Liver (tissue), 3 donors: ENCODE measurements at regions not wholly inside any gene's neighbourhood (a gene's known extent, or its start where the extent isn't known, plus 50 kb on each side); places are given as distances from the start of the nearest gene placed in this dataset.

Experiments used
- GABPA ChIP-seq, 2 donors: IDR thresholded peaks in 1 of 2; conservative IDR thresholded peaks in 1 of 2; 2 replicates each; pipeline ENCODE4 v1.6.1; 2016; ENCODE audit warnings: antibody characterized with exemption in 2 of 2, mild to moderate bottlenecking in 1 of 2, moderate library complexity in 1 of 2
- JUND ChIP-seq, 2 donors: IDR thresholded peaks; 2 replicates each; pipeline ENCODE4 v1.6.1; 2016; ENCODE audit warnings: antibody characterized with exemption in 2 of 2
- SP1 ChIP-seq: IDR thresholded peaks from 2 replicates; pipeline ENCODE4 v1.6.1; 2018; ENCODE audit warnings: antibody characterized with exemption, mild to moderate bottlenecking
- YY1 ChIP-seq: IDR thresholded peaks from 2 replicates; pipeline ENCODE4 v1.6.1; 2016; ENCODE audit warnings: antibody characterized with exemption, mild to moderate bottlenecking
- TF ChIP-seq, protein P1 (sequence below): IDR thresholded peaks from 2 replicates; pipeline ENCODE4 v1.6.1; 2016; ENCODE audit warnings: antibody characterized with exemption
- TF ChIP-seq, protein P2 (sequence below): fragments of 150-350 bp; IDR thresholded peaks from 2 replicates; pipeline ENCODE4 v1.5.1; 2017; ENCODE audit warnings: improper control_type of control experiment, low read depth, low read length; ENCODE audit not compliant: missing input control
- TF ChIP-seq, protein P3 (sequence below): IDR thresholded peaks from 2 replicates; pipeline ENCODE4 v1.6.1; 2016; ENCODE audit warnings: antibody characterized with exemption, mild to moderate bottlenecking
- donor health status: healthy.
- donor health status: healthy.

DNA sequence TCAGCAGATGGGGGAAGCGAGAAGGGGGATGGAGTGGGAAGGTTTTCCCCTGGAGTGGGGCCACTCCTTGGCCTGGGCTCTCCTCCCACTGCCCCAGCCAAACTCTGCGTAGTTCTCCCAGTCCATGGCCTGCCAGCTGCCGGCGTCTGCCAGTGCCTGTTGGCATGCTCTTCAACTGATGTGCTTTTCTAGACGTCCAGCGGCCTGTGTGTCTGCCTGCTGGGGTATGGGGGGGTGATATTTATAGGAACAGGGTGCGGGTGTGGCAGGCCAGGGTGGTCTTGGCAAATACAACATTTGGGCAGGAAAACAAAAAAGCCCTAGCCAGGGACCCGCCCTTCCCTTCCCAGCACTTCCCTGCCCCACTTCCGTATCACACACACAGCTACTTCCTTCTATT, 786.3 kb upstream of the NOVA1 start:
- TF ChIP-seq, protein P1, sequence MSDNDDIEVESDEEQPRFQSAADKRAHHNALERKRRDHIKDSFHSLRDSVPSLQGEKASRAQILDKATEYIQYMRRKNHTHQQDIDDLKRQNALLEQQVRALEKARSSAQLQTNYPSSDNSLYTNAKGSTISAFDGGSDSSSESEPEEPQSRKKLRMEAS = no peak
- TF ChIP-seq, protein P2, sequence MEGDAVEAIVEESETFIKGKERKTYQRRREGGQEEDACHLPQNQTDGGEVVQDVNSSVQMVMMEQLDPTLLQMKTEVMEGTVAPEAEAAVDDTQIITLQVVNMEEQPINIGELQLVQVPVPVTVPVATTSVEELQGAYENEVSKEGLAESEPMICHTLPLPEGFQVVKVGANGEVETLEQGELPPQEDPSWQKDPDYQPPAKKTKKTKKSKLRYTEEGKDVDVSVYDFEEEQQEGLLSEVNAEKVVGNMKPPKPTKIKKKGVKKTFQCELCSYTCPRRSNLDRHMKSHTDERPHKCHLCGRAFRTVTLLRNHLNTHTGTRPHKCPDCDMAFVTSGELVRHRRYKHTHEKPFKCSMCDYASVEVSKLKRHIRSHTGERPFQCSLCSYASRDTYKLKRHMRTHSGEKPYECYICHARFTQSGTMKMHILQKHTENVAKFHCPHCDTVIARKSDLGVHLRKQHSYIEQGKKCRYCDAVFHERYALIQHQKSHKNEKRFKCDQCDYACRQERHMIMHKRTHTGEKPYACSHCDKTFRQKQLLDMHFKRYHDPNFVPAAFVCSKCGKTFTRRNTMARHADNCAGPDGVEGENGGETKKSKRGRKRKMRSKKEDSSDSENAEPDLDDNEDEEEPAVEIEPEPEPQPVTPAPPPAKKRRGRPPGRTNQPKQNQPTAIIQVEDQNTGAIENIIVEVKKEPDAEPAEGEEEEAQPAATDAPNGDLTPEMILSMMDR = no peak
- TF ChIP-seq YY1 (no peak), SP1 (no peak), JUND (IDR thresholded peaks at IDR 0.05) (no peak), GABPA (IDR thresholded peaks at IDR 0.05 in 1 of 2, conservative IDR thresholded peaks at IDR 0.05 in 1 of 2) (no peak)
- TF ChIP-seq, protein P3, sequence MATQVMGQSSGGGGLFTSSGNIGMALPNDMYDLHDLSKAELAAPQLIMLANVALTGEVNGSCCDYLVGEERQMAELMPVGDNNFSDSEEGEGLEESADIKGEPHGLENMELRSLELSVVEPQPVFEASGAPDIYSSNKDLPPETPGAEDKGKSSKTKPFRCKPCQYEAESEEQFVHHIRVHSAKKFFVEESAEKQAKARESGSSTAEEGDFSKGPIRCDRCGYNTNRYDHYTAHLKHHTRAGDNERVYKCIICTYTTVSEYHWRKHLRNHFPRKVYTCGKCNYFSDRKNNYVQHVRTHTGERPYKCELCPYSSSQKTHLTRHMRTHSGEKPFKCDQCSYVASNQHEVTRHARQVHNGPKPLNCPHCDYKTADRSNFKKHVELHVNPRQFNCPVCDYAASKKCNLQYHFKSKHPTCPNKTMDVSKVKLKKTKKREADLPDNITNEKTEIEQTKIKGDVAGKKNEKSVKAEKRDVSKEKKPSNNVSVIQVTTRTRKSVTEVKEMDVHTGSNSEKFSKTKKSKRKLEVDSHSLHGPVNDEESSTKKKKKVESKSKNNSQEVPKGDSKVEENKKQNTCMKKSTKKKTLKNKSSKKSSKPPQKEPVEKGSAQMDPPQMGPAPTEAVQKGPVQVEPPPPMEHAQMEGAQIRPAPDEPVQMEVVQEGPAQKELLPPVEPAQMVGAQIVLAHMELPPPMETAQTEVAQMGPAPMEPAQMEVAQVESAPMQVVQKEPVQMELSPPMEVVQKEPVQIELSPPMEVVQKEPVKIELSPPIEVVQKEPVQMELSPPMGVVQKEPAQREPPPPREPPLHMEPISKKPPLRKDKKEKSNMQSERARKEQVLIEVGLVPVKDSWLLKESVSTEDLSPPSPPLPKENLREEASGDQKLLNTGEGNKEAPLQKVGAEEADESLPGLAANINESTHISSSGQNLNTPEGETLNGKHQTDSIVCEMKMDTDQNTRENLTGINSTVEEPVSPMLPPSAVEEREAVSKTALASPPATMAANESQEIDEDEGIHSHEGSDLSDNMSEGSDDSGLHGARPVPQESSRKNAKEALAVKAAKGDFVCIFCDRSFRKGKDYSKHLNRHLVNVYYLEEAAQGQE = no peak
